ENCODE measurements at regions not wholly inside any gene's neighbourhood (a gene's known extent, or its start where the extent isn't known, plus 50 kb on each side); places are given as distances from the start of the nearest gene placed in this dataset.

DNA sequence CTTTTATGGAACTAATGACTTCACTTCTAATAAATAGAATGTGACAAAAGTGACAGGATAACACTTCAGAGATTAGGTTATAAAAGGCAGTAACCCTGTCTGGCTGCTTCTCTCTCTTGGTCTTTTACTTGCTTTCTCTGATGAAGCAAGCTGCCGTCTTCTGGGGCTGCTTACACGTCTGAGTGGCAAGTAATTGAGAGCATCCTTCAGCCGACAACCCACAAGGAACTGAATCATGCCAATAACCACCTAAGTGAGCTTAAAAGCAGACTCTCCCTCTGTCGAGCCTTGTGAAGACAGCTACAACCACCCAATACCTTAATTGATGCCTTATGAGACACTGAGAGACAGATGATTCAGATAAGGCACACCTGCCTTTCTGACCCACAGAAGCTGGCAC lies 1091.2 kb downstream of the SLITRK1 start:
- WGBS, 2 donors = 60 to 72% methylated on average over 4 of the region's 4 CpGs
- intact Hi-C loops (cut with DNase I) = no loop called here
- H3K9me3 ChIP-seq = no peaks in the 10 kb centered on the region
- H3K4me3 ChIP-seq = no peak overlapping the region
- TF ChIP-seq EP300 (IDR thresholded peaks at IDR 0.05) = no peak
- H3K27ac ChIP-seq = no peak overlapping the region
- no peaks in the 10 kb centered on the region for H3K27me3 ChIP-seq
- no peak for DNase-seq
- no peaks in the 10 kb centered on the region for H3K36me3 ChIP-seq
- H3K4me1 ChIP-seq = no peaks in the 10 kb centered on the region

DNA sequence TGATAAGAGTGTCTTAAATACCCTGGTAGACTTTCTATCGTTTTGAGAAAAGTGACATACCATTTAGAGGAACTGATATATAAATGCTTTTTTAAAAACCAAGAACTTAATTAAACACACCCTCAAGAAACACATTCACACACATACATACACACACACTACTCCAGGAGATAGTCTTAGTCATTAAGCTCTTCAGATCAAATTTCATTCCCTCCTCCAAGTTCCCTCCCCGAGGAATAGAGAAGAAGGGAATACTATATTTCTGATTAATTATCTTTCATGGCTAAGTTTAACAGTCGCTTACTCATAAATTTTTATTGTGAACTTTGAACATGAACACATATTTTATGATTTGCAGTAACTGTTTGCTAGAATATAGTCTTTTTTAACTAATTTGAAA lies 1109.5 kb downstream of the SLITRK1 start:
- intact Hi-C loops (cut with DNase I) = no loop called here
- WGBS, 2 donors = 60 to 69% methylated on average over 3 of the region's 3 CpGs
- DNase-seq = no peak

DNA sequence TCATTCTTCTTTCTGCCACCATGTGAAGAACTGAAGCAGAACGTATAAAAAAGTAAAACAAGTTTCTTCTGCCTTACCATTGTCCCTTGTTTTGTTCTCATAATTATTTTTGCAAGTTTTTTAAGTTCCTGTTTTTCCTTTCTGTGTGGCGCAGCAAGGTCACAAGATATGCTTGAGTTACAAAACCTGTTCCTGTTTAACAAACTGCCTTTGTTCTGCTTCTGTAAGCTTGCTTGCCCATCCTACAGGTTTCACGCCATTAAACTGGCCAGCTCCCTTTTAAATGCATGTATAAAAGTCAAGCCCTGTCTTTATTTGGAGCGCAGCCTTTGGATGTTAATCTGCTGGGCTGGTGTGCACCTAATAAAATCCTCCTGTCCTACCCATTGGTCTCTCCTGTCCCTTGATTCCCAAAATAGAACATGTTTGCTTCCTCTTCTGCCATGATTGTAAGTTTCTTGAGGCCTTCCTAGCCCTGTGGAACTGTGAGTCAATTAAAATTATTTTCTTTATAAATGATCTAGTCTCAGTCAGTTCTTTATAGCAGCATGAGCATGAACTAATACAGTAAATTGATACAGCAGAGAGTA lies 1115.4 kb downstream of the SLITRK1 start:
- TF ChIP-seq EP300 (IDR thresholded peaks at IDR 0.05) = no peak
- TF ChIP-seq POLR2A (IDR thresholded peaks at IDR 0.05) = no peak
- TF ChIP-seq, protein P1, sequence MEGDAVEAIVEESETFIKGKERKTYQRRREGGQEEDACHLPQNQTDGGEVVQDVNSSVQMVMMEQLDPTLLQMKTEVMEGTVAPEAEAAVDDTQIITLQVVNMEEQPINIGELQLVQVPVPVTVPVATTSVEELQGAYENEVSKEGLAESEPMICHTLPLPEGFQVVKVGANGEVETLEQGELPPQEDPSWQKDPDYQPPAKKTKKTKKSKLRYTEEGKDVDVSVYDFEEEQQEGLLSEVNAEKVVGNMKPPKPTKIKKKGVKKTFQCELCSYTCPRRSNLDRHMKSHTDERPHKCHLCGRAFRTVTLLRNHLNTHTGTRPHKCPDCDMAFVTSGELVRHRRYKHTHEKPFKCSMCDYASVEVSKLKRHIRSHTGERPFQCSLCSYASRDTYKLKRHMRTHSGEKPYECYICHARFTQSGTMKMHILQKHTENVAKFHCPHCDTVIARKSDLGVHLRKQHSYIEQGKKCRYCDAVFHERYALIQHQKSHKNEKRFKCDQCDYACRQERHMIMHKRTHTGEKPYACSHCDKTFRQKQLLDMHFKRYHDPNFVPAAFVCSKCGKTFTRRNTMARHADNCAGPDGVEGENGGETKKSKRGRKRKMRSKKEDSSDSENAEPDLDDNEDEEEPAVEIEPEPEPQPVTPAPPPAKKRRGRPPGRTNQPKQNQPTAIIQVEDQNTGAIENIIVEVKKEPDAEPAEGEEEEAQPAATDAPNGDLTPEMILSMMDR (IDR thresholded peaks at IDR 0.05) = no peak
- TF ChIP-seq POLR2AphosphoS5 (IDR thresholded peaks at IDR 0.05) = no peak
- 40 to 80% methylated on average over 4 of the region's 4 CpGs for WGBS, 2 donors
- H3K9me3 ChIP-seq = peaks cover 0 to 13% (median 0%) of the 10 kb centered on the region in 4 donors
- no peaks in the 10 kb centered on the region for H3K27me3 ChIP-seq
- no peak for DNase-seq
- no peaks in the 10 kb centered on the region for H3K36me3 ChIP-seq
- H3K4me1 ChIP-seq = no peaks in the 10 kb centered on the region
- no peak overlapping the region for H3K27ac ChIP-seq
- H3K4me3 ChIP-seq = no peak overlapping the region
- intact Hi-C loops (cut with DNase I) = no loop called here

More for the DNA sequence above, 1109.5 kb downstream of the SLITRK1 start:
- no peaks in the 10 kb centered on the region for H3K27me3 ChIP-seq
- H3K27ac ChIP-seq = no peak overlapping the region
- no peaks in the 10 kb centered on the region for H3K36me3 ChIP-seq
- TF ChIP-seq EP300 (IDR thresholded peaks at IDR 0.05) = no peak
- no peak for TF ChIP-seq POLR2A (IDR thresholded peaks at IDR 0.05)
- no peak for TF ChIP-seq POLR2AphosphoS5 (IDR thresholded peaks at IDR 0.05)
- TF ChIP-seq, protein P1 (IDR thresholded peaks at IDR 0.05) = no peak
- H3K4me1 ChIP-seq = no peaks in the 10 kb centered on the region
- no peak overlapping the region for H3K4me3 ChIP-seq
- H3K9me3 ChIP-seq = peaks cover 0 to 6% (median 0%) of the 10 kb centered on the region in 4 donors

DNA sequence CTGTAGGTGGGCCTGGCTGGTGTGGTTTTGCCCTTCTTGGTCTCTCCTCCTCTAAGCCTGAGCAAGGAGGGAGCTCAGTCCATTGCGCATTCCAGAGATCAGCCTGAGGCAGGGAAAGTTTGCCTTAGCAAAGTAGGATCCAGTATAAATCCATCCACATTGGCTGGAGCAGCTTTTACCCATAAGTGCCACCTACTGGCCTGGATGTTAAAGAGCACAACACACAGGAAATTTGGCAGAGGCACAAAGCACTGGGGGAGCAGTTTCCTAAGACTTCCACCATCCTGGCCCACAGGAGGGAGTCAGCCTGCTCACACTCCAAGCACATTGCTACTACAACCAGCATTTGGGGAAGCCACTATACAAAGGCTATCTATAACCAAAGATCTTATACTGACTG lies 1124.2 kb downstream of the SLITRK1 start:
- Histone ChIP-seq H3K27me3 (no peaks in the 10 kb centered on the region), H3K36me3 (no peaks in the 10 kb centered on the region), H3K9me3 (no peaks in the 10 kb centered on the region), H3K4me1 (no peaks in the 10 kb centered on the region), H3K27ac (no peak overlapping the region), H3K4me3 (no peak overlapping the region)
- 92 to 98% methylated on average over 1 of the region's 1 CpG for WGBS, 2 donors
- intact Hi-C loops (cut with DNase I) = no loop called here
- no peak for DNase-seq
- no peak for TF ChIP-seq POLR2A (IDR thresholded peaks at IDR 0.05)
- TF ChIP-seq EP300 (IDR thresholded peaks at IDR 0.05) = no peak
- TF ChIP-seq POLR2AphosphoS5 (IDR thresholded peaks at IDR 0.05) = no peak
- TF ChIP-seq, protein P1 (IDR thresholded peaks at IDR 0.05) = no peak

DNA sequence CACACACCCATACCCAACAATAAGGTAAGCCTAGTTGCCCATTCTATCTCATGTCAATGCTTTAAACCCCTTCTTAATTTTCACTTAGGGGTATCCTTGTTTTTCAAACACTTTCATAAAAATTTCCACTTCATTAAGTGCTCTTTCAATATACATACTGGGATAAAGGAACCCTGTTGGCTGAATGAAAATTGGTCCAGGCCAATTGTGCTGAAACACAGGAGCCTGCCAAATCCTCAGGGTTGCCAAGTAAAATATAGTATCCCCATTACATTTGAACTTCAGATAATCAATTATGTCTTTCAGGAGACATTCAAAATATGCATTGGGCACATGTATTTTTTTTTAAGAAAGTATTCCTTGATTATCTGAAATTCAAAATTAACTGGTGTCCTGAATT lies 1131.1 kb downstream of the SLITRK1 start:
- H3K27ac ChIP-seq = no peak overlapping the region
- no peak overlapping the region for H3K4me3 ChIP-seq
- intact Hi-C loops (cut with DNase I) = no loop called here
- no peaks in the 10 kb centered on the region for H3K9me3 ChIP-seq
- no peaks in the 10 kb centered on the region for H3K36me3 ChIP-seq
- DNase-seq = no peak
- no peak for TF ChIP-seq POLR2A (IDR thresholded peaks at IDR 0.05)
- TF ChIP-seq EP300 (IDR thresholded peaks at IDR 0.05) = no peak
- H3K27me3 ChIP-seq = no peaks in the 10 kb centered on the region
- H3K4me1 ChIP-seq = peaks cover 0 to 17% (median 13%) of the 10 kb centered on the region in 4 donors

DNA sequence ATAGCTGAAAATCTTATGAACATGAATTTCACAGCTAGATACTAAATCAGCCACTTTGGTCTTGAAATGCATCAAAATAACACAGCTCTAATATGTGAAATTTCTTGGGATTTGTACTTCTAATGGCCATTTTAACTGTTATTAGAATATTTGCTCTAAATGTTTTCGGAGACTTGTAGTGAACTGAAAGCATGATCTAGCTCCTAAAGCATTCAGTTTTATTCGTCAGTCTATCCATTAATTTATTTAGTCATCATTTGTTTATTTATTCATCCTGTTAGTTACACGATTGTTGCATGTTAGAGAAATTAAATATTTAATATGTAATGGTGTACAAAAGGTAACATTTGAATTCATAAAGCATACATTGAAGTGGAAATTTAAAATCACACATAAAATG lies 1132.7 kb downstream of the SLITRK1 start:
- Histone ChIP-seq H3K36me3 (no peaks in the 10 kb centered on the region), H3K9me3 (no peaks in the 10 kb centered on the region), H3K27me3 (no peaks in the 10 kb centered on the region), H3K27ac (no peak overlapping the region), H3K4me3 (no peak overlapping the region), H3K4me1 (peaks cover 0 to 17% (median 13%) of the 10 kb centered on the region in 4 donors)
- DNase-seq = no peak
- intact Hi-C loops (cut with DNase I) = no loop called here
- no peak for TF ChIP-seq POLR2AphosphoS5 (IDR thresholded peaks at IDR 0.05)
- TF ChIP-seq, protein P1 (IDR thresholded peaks at IDR 0.05) = no peak
- no peak for TF ChIP-seq POLR2A (IDR thresholded peaks at IDR 0.05)
- no peak for TF ChIP-seq EP300 (IDR thresholded peaks at IDR 0.05)
- 78 to 79% methylated on average over 3 of the region's 3 CpGs for WGBS, 2 donors

Measured in sigmoid colon (tissue), 6 donors.